ENCODE measurements at regions not wholly inside any gene's neighbourhood (a gene's known extent, or its start where the extent isn't known, plus 50 kb on each side); places are given as distances from the start of the nearest gene placed in this dataset.

GRCh38 chr2:128437204-128437565 is 118.5 kb upstream of the HS6ST1 start:
- Histone ChIP-seq H3K4me1 (ENCODE audit: control insufficient read depth, extremely low read depth, insufficient read depth, low read length) (no peaks in the 10 kb centered on the region), H3K27ac (ENCODE audit: insufficient read depth, low read depth, low read length) (no peak overlapping the region), H3K36me3 (ENCODE audit: control insufficient read depth in 2 of 2, extremely low read depth in 1 of 2, insufficient read depth in 2 of 2, low read length in 2 of 2) (no peaks in the 10 kb centered on the region), H3K9ac (replicated peaks; ENCODE audit: extremely low read depth, insufficient read depth, low read length) (no peak overlapping the region), H3K9me1 (replicated peaks; ENCODE audit: control insufficient read depth, extremely low read depth, insufficient read depth, low read length) (no peaks in the 10 kb centered on the region), H3K27me3 (ENCODE audit: control insufficient read depth in 2 of 2, insufficient read depth in 2 of 2, low read length in 2 of 2) (peaks cover 0 to 4% of the 10 kb centered on the region in 2 experiments), H3K79me2 (ENCODE audit: control insufficient read depth, insufficient read depth, low read length) (no peaks in the 10 kb centered on the region), H3K4me3 (replicated peaks in 1 of 3; ENCODE audit: insufficient read depth in 1 of 3, low read depth in 1 of 3, low read length in 3 of 3) (no peak overlapping the region), H3K4me2 (ENCODE audit: insufficient read depth, low read length) (no peak overlapping the region), H3K9me3 (replicated peaks; ENCODE audit: control insufficient read depth, insufficient read depth, low read length) (no peaks in the 10 kb centered on the region), H4K20me1 (replicated peaks; ENCODE audit: control insufficient read depth, extremely low read depth, insufficient read depth, low read length) (no peaks in the 10 kb centered on the region), H2AFZ (ENCODE audit: low read depth, low read length) (no peak overlapping the region)
- POLR2A ChIA-PET: no interaction called here
- DNase-seq (ENCODE audit: low read depth, low spot score) (no peak), FAIRE-seq (no peak)
- BruUV-seq (replicated peaks): no TSS peak
- CTCF ChIA-PET: no interaction called here
- intact Hi-C loops (cut with micrococcal nuclease): no loop called here
- dilution Hi-C loops (cut with MboI; ENCODE audit: extremely low pct_ligation_motif_present, low sequenced_read_pairs): no loop called here
- no peak for TF ChIP-seq GATA2 (IDR thresholded peaks at IDR 0.05; ENCODE audit: insufficient read depth, insufficient read length, low read depth, low read length)
- no peak for TF ChIP-seq POLR2A (IDR thresholded peaks at IDR 0.05; ENCODE audit: low read depth, low read length)
- no peak for TF ChIP-seq CTCF (IDR thresholded peaks at IDR 0.05; ENCODE audit: extremely low read depth in 1 of 2, insufficient read depth in 1 of 2, low read depth in 1 of 2, low read length in 2 of 2)
- TF ChIP-seq EZH2 (IDR thresholded peaks at IDR 0.05; ENCODE audit: borderline replicate concordance, low read depth, low read length, severe bottlenecking): no peak
- TF ChIP-seq MAX (IDR thresholded peaks at IDR 0.05; ENCODE audit: insufficient read depth, insufficient read length): no peak
- TF ChIP-seq JUN (IDR thresholded peaks at IDR 0.05; ENCODE audit: borderline replicate concordance, insufficient read depth, insufficient read length, low read depth): no peak
- TF ChIP-seq POLR2AphosphoS5 (IDR thresholded peaks at IDR 0.05; ENCODE audit: insufficient read depth, low read depth, low read length): no peak
- no peak for TF ChIP-seq MYC (IDR thresholded peaks at IDR 0.05; ENCODE audit: low read depth, low read length)
- no peak for TF ChIP-seq FOS (IDR thresholded peaks at IDR 0.05; ENCODE audit: borderline replicate concordance, insufficient read depth, low read length)
